ENCODE measurements at regions not wholly inside any gene's neighbourhood (a gene's known extent, or its start where the extent isn't known, plus 50 kb on each side); places are given as distances from the start of the nearest gene placed in this dataset.

GRCh38 chr7:26995666-26996065 lies 100.1 kb downstream of the HOXA1 start:
- DNase-seq (ENCODE audit: low read depth), result no peak
- no peak overlapping the region for H3K4me3 ChIP-seq (replicated peaks; ENCODE audit: low read depth, low read length)
- no peak for TF ChIP-seq CTCF (IDR thresholded peaks at IDR 0.05; ENCODE audit: low read length, missing control alignments)

GRCh38 chr7:26993816-26994810 lies 101.7 kb downstream of the HOXA1 start:
- no peak for TF ChIP-seq CTCF (IDR thresholded peaks at IDR 0.05; ENCODE audit: low read length, missing control alignments)
- DNase-seq (ENCODE audit: low read depth), result peak; percentile 7

GRCh38 chr7:26992670-26993069 lies 103.1 kb downstream of the HOXA1 start:
- H3K4me3 ChIP-seq (replicated peaks; ENCODE audit: low read depth, low read length), result no peak overlapping the region

More at GRCh38 chr7:26993816-26994810, 101.7 kb downstream of the HOXA1 start:
- no peak overlapping the region for H3K4me3 ChIP-seq (replicated peaks; ENCODE audit: low read depth, low read length)

GRCh38 chr7:26991796-26992195 lies 104.0 kb downstream of the HOXA1 start:
- no peak for DNase-seq (ENCODE audit: low read depth)
- H3K4me3 ChIP-seq (replicated peaks; ENCODE audit: low read depth, low read length), result no peak overlapping the region
- TF ChIP-seq CTCF (IDR thresholded peaks at IDR 0.05; ENCODE audit: low read length, missing control alignments), result no peak

More at GRCh38 chr7:26992670-26993069, 103.1 kb downstream of the HOXA1 start:
- DNase-seq (ENCODE audit: low read depth), result no peak
- no peak for TF ChIP-seq CTCF (IDR thresholded peaks at IDR 0.05; ENCODE audit: low read length, missing control alignments)

- H3K4me3 ChIP-seq (replicated peaks; ENCODE audit: low read depth, low read length), result no peak overlapping the region
- TF ChIP-seq CTCF (IDR thresholded peaks at IDR 0.05; ENCODE audit: low read length, missing control alignments), result no peak
- DNase-seq (ENCODE audit: low read depth), result peak; percentile 3
Measured at GRCh38 chr7:26989897-26990670, 105.7 kb downstream of the HOXA1 start.

- no peak for DNase-seq (ENCODE audit: low read depth)
- TF ChIP-seq CTCF (IDR thresholded peaks at IDR 0.05; ENCODE audit: low read length, missing control alignments), result no peak
- no peak overlapping the region for H3K4me3 ChIP-seq (replicated peaks; ENCODE audit: low read depth, low read length)
Measured at GRCh38 chr7:26988836-26989374, 106.9 kb downstream of the HOXA1 start.

Data from fibroblast of pulmonary artery (primary cell).